ENCODE measurements at regions not wholly inside any gene's neighbourhood (a gene's known extent, or its start where the extent isn't known, plus 50 kb on each side); places are given as distances from the start of the nearest gene placed in this dataset.

DNA sequence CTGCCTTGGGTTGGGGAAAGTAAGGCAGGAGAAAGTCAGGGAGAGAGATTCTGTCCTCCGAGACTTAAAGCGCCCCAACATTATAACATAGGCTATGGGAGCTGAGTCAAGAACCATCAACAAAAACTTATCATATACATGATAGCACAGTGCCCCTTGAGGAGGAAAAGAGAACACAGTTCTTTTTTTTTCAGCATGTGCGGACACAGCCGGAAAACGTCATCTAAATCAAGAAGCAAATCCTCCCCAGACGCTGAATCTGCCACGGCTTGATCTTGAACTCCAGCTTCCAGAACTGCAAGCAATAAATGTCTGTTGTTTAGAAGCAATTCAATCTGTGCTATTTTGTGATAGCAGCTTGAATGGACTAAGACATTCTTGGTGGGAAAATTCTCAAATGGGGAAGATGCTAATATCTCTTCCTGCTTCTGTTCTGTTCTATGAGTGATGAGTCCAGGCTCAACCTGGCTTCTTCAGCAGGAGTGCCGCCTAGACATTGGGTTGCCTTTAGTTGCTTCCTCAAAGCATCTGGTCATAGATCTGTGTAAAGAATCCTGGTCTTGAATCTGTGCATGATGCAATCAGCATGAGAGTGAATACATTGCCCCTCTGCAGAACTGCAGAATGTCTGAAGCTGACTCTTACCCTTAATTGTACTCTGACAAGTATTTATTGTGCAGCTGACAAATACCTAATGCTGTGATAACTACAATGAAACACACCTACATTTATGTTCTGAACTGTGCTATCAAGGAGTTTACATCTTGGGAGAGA is 549.8 kb upstream of the PRKX start:
- no peaks in the 10 kb centered on the region for H3K4me1 ChIP-seq (ENCODE audit: low read depth)
- no peaks in the 10 kb centered on the region for H3K9me3 ChIP-seq (ENCODE audit: low read depth)
- no peaks in the 10 kb centered on the region for H3K36me3 ChIP-seq
- TF ChIP-seq, protein P1, sequence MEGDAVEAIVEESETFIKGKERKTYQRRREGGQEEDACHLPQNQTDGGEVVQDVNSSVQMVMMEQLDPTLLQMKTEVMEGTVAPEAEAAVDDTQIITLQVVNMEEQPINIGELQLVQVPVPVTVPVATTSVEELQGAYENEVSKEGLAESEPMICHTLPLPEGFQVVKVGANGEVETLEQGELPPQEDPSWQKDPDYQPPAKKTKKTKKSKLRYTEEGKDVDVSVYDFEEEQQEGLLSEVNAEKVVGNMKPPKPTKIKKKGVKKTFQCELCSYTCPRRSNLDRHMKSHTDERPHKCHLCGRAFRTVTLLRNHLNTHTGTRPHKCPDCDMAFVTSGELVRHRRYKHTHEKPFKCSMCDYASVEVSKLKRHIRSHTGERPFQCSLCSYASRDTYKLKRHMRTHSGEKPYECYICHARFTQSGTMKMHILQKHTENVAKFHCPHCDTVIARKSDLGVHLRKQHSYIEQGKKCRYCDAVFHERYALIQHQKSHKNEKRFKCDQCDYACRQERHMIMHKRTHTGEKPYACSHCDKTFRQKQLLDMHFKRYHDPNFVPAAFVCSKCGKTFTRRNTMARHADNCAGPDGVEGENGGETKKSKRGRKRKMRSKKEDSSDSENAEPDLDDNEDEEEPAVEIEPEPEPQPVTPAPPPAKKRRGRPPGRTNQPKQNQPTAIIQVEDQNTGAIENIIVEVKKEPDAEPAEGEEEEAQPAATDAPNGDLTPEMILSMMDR (IDR thresholded peaks at IDR 0.05; ENCODE audit: low read depth, low read length), result no peak
- H3K27ac ChIP-seq, result no peak overlapping the region
- no peaks in the 10 kb centered on the region for H3K27me3 ChIP-seq
- H3K4me3 ChIP-seq, result no peak overlapping the region
- DNase-seq (ENCODE audit: low read depth in 1 of 2, low spot score in 1 of 2), result peak in 1 of 2 donors; percentile 13

DNA sequence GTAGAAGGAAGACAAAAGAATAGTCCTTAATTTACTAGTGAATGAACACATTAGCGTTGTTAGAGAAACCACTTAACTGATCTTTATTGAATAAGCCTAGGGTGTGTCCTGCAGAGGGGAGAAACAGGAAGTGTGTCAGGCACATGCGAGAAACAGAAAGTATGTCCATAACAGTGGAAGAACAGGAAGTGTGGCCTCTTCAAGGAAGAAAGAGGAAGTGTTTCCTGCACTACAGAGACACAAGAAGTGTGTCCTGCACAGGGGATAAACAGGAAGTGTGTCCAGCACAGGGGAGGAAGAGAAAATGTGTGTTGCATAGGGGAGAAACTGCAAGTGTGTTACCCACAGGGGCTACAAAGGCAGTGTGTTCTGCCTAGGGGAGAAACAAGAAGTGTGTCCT is 539.6 kb upstream of the PRKX start:
- Histone ChIP-seq H3K27ac (no peak overlapping the region), H3K4me3 (no peak overlapping the region), H3K36me3 (no peaks in the 10 kb centered on the region), H3K9me3 (ENCODE audit: low read depth) (no peaks in the 10 kb centered on the region), H3K4me1 (ENCODE audit: low read depth) (no peaks in the 10 kb centered on the region), H3K27me3 (no peaks in the 10 kb centered on the region)
- TF ChIP-seq, protein P1 (IDR thresholded peaks at IDR 0.05; ENCODE audit: low read depth, low read length), result no peak
- no peak for DNase-seq (ENCODE audit: low read depth in 1 of 2, low spot score in 1 of 2)

DNA sequence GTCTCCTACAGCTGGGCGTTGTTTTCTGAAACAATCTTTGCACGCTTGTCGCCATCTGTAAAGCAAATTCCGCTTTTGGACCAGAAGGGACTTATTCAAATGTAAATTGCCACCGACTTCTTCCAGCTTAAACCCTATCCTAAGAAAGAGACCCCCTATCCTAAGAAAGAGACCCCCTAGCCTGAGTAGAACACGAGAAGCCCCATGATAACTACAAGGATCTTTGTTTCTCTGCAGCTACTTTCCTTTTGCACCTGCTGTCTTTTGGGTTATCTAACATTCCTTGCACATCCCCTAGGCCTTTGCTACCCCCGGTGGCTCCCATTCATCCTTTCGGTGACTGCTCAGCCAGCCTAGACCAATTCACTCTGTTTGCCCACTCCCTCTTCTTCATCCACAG is 536.0 kb upstream of the PRKX start:
- TF ChIP-seq, protein P1 (IDR thresholded peaks at IDR 0.05; ENCODE audit: low read depth, low read length), result no peak
- no peak overlapping the region for H3K4me3 ChIP-seq
- DNase-seq (ENCODE audit: low read depth in 1 of 2, low spot score in 1 of 2), result no peak
- H3K27me3 ChIP-seq, result no peaks in the 10 kb centered on the region
- H3K36me3 ChIP-seq, result no peaks in the 10 kb centered on the region
- H3K9me3 ChIP-seq (ENCODE audit: low read depth), result no peaks in the 10 kb centered on the region
- no peaks in the 10 kb centered on the region for H3K4me1 ChIP-seq (ENCODE audit: low read depth)
- H3K27ac ChIP-seq, result no peak overlapping the region

DNA sequence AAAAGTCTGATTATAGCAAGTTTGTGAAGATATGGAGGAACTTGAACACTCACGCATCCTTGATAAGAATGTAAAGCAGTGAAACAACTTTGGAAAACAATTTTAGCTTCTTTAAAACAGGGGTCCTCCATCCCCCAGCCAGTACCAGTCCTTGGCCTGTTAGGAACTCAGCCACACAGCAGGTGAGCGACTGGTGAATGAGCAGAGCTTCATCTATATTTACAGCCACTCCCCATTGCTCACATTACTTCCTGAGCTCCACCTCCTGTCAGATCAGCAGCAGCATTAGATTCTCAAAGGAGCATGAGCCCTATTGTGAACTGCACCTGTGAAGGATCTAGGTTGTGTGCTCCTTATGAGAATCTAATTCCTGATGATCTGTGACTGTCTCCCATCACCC is 530.3 kb upstream of the PRKX start:
- no peak overlapping the region for H3K4me3 ChIP-seq
- no peak overlapping the region for H3K27ac ChIP-seq
- H3K4me1 ChIP-seq (ENCODE audit: low read depth), result no peaks in the 10 kb centered on the region
- H3K27me3 ChIP-seq, result no peaks in the 10 kb centered on the region
- no peaks in the 10 kb centered on the region for H3K9me3 ChIP-seq (ENCODE audit: low read depth)
- TF ChIP-seq, protein P1 (IDR thresholded peaks at IDR 0.05; ENCODE audit: low read depth, low read length), result no peak
- no peak for DNase-seq (ENCODE audit: low read depth in 1 of 2, low spot score in 1 of 2)
- H3K36me3 ChIP-seq, result no peaks in the 10 kb centered on the region

DNA sequence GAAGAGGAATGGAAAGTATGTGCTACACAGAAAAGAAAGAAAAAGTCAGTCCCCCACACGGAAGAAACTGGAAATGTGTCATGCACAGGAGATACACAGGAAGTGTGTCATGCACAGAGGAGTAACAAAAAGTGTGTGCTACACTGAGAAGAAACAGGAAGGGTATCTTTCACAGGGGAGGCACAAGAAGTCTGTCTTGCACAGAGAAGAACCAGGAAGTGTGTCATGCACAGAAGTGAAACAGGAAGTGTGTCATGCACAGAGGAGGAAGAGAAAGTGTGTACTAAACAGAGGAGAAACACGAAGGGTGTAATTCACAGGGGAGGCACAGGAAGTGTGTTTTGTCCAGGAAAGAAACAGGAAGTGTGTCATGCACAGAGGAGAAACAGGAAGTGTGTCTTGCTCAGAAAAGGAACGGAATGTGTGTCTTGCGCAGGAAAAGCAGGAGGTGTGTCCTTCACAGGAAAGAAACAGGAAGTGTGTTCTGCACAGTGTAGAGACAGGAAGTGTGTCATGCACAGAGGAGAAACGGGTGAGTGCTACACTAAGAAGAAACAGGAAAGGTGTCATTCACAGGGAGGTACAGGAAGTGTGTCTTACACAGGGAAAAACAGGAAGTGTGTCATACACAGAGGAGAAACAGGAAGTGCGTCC is 527.2 kb upstream of the PRKX start:
- Histone ChIP-seq H3K27me3 (no peaks in the 10 kb centered on the region), H3K9me3 (ENCODE audit: low read depth) (no peaks in the 10 kb centered on the region)

More for the DNA sequence above, 527.2 kb upstream of the PRKX start:
- H3K27ac ChIP-seq, result no peak overlapping the region
- no peak for DNase-seq (ENCODE audit: low read depth in 1 of 2, low spot score in 1 of 2)
- TF ChIP-seq, protein P1 (IDR thresholded peaks at IDR 0.05; ENCODE audit: low read depth, low read length), result no peak
- no peak overlapping the region for H3K4me3 ChIP-seq
- no peaks in the 10 kb centered on the region for H3K36me3 ChIP-seq
- H3K4me1 ChIP-seq (ENCODE audit: low read depth), result no peaks in the 10 kb centered on the region

All from cardiac muscle cell (in vitro differentiated cells and primary cell).